CD4-positive, alpha-beta T cell treated with Interferon alpha-2 for 1 hour (primary cell): ENCODE measurements at regions not wholly inside any gene's neighbourhood (a gene's known extent, or its start where the extent isn't known, plus 50 kb on each side); places are given as distances from the start of the nearest gene placed in this dataset.

Experiments
- DNase-seq, 2 donors: peaks; one replicate each; pipeline ENCODE4 v3.0.0-alpha.2; 2020 to 2022

- no peak for DNase-seq
Measured at GRCh38 chr1:79849388-79849787, 842.9 kb upstream of the ADGRL4 start.

GRCh38 chr1:79848316-79848715, 841.8 kb upstream of the ADGRL4 start:
- DNase-seq, result no peak

GRCh38 chr1:79847700-79848099, 841.2 kb upstream of the ADGRL4 start:
- DNase-seq, result no peak

- no peak for DNase-seq
Measured at GRCh38 chr1:79845936-79846335, 839.4 kb upstream of the ADGRL4 start.

- no peak for DNase-seq
Measured at GRCh38 chr1:79842811-79843210, 836.3 kb upstream of the ADGRL4 start.

DNA sequence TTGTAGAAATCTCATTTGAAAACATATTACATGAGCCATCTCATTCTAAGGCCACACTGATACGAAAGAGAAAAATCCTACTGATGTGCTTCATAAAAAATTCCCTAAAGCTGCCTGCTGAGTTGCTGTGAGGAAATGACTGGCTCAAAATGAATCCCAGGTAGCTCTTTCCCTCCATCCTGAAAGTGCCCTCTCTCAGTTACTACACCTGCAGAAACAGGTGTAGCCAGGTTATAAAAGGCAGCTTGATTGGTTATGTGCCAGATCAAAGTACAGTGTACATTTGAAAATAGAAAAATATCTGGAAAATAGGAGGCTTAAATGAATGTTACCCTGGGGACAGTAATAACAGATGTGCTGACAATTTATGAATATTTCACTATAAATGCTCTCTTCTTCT, 833.4 kb upstream of the ADGRL4 start:
- no peak for DNase-seq

DNA sequence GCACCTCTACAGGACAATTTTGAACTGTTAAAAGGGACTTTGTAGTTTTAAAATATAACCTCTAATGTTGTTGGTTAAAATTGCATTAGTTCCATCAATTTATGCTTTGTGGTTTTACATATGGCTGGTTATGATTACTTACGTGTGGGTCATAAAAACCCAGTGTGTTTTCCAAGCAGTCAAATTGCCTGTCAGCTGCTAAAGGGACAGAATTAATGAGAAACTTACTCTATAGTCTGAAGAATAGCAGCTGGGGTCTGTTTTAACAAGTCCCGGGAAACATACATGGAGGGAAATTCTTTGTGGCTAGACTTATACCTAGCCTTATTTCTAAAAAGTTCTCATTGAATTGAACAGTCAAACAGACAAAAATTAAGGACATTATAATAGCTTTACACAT, 820.9 kb upstream of the ADGRL4 start:
- DNase-seq, result no peak

DNA sequence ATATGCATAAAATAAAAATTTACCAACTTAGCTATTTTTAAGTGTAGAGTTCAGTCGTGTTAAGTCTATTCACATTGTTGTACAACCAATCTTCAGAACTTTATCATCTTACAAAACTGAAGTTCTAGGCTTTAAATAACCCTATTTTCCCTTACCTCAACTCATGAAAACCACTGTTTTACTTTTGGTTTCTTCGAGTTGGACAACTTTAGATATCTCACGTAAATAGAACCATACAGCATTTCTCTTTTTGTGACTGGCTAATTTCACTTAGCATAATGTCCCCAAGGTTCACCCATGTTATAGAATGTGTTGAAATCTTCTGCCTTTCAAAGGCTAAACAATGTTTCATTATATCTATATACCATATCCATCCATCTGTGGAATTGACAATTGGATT, 819.0 kb upstream of the ADGRL4 start:
- no peak for DNase-seq

DNA sequence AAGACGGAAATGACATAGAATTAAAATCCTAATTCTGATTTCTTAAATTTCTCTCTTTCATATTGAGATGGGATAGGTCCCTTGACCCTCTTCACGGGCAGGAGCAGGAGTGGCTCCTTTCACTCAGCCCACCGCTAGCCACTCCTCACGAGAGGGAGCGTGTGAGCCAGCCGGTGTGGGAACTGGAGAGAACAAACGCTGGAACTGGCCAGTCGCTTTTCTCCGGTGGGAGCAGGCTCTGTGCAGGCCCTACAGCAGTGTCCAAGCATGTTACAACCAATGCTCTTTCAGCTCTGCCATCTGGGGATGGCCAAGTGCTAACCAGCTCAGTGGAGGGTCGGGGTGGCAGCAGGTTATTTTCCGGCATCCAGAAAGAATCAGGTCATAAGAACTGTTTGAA, 815.5 kb upstream of the ADGRL4 start:
- DNase-seq, result no peak

- no peak for DNase-seq
Measured at GRCh38 chr1:79819140-79819539, 812.6 kb upstream of the ADGRL4 start.

- DNase-seq, result no peak
Measured at GRCh38 chr1:79817031-79817560, 810.6 kb upstream of the ADGRL4 start.

DNA sequence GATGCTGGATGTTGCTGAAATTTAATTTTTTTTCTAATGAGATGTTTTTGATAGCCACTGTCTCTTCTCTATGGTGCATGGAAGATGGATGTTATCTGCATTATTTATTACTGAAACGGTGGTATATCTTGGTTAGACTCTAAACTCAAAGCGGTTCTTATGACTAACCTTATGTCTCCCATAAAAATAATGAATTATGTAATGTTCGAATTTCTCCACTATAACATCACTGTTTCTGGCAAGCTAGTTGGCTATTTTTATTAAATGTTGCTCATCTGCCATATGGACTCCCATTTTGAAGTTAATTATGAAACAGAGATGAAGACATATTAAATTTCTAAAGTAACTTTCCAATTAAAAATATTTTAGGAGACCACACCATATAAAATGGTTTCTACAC, 808.6 kb upstream of the ADGRL4 start:
- DNase-seq, result no peak

- no peak for DNase-seq
Measured at GRCh38 chr1:79811173-79811572, 804.6 kb upstream of the ADGRL4 start.

GRCh38 chr1:79808816-79809475, 802.4 kb upstream of the ADGRL4 start:
- DNase-seq, result no peak

- no peak for DNase-seq
Measured at GRCh38 chr1:79807816-79808215, 801.3 kb upstream of the ADGRL4 start.

DNA sequence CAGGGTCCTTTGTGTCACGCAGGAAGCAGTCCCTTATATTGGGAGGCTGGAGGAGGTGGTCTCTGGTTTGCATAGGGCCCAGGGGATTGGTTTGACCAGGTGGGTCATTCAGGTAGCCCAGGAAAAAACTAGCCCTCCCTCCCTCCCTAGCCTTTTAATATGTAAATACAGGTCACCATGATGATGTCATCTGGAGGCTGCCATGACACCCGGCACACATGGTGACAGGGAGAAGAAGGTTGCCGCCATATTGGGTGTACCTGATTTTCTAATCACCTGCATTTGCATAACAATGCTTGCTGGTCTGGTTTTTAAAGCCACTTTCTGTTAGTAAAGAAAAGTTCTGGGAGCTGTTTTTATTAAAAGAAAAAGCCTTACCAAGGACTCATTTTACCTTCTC, 791.0 kb upstream of the ADGRL4 start:
- no peak for DNase-seq

GRCh38 chr1:79796434-79796833, 789.9 kb upstream of the ADGRL4 start:
- DNase-seq, result no peak

DNA sequence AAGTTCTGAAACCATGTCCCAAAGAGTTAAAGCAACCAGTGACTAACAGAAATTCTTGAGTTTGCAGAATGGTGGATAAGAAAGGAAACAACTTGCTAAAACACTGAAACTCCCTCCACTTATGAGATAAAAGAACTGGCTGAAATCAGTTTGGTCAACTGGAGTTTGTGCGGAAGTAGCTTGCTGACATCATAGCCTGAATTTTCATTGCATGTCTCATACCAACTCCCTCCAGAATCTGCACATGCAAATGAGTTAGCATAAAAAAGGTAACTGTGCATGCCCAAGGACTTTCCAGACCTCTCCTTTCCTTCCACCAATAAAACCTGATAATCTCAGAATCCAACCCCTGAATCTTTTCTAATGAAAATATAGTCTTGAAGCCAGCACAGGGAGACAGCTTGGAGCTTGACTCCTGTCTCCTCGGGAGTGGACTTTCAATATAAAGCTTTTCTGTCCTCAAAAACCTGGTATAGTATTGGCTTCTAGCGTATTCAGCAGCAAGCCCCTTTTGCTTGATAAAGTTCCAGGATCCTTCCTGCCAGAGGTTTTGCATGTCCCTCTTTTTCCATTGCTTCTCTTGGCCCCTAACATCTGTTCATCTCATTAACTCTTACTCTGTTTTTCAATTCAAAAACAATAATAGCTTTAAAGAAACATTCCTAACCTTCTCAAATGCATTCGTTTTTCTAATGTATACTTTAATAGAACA, 785.8 kb upstream of the ADGRL4 start:
- no peak for DNase-seq

DNA sequence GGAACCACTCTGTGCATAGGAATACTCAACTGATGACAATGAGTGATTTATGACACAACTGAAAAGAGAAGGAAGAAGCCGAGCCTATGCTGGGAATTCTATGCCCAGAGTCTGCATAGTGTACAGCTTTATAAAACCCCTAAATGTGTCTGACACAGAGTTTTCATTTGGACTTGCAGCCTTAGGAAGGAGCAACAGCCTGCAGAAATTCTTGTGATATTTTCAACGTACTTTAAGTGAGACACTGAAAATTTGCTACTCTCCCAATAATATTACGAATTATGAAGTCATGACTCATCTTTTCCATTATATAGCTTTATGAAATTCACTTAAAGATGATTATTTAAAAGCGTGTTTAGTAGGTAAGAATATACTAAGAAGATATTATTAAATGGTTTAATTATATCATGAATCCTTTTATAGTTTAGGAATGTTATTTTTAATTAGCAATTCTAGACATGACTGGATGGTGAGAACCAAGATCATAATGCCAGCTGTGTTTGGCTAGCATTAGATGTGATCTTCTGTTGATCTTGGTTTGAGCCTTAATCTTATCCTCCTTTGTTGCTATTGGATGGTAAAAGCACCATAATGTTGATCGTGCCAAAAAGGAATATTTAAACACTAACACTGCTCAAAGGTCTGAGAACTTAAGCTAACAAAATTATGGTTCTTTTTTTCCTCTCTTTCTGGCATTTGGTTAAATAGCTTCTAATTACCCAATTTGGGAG, 785.1 kb upstream of the ADGRL4 start:
- DNase-seq, result no peak

- no peak for DNase-seq
Measured at GRCh38 chr1:79790950-79791349, 784.4 kb upstream of the ADGRL4 start.

- DNase-seq, result no peak
Measured at GRCh38 chr1:79787631-79788030, 781.1 kb upstream of the ADGRL4 start.

GRCh38 chr1:79785964-79786363, 779.4 kb upstream of the ADGRL4 start:
- DNase-seq, result no peak

GRCh38 chr1:79785561-79785960, 779.0 kb upstream of the ADGRL4 start:
- DNase-seq, result no peak

DNA sequence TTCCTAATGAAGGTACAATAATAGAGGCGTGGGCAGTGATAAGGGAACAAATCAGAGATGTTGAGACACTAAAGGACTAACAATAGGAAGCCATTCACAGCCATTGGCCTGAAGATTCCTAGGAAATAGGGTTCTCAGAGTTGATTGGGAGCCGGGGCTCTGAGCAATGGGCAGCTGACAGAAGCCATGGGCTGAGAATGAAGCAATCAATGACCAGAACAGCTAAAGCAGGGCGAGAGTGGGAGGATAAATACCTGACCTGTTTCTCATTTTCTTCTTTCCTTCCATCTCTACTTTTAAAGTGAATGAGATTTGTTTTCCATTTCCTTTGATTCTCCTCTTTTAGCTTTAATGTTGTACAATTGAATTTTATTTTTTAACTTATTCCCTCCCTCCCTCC, 774.7 kb upstream of the ADGRL4 start:
- DNase-seq, result no peak
